HL-60 (cell line): ENCODE measurements at regions not wholly inside any gene's neighbourhood (a gene's known extent, or its start where the extent isn't known, plus 50 kb on each side); places are given as distances from the start of the nearest gene placed in this dataset.

Experiments used
- GABPA ChIP-seq: IDR thresholded peaks from 2 replicates; pipeline ENCODE4 v1.6.1; 2012; ENCODE audit warnings: low read depth
- POLR2AphosphoS5 ChIP-seq: IDR thresholded peaks from 2 replicates; pipeline ENCODE4 v1.6.1; 2012; ENCODE audit warnings: low read depth
- SPI1 ChIP-seq: IDR thresholded peaks from 2 replicates; pipeline ENCODE4 v1.6.1; 2012; ENCODE audit warnings: low read depth, mild to moderate bottlenecking, borderline replicate concordance
- TF ChIP-seq, protein P1 (sequence below): IDR thresholded peaks from one replicate; pipeline ENCODE4 v1.5.1; 2011; ENCODE audit warnings: low read length, control low read depth, inconsistent platforms; ENCODE audit not compliant: insufficient read depth

DNA sequence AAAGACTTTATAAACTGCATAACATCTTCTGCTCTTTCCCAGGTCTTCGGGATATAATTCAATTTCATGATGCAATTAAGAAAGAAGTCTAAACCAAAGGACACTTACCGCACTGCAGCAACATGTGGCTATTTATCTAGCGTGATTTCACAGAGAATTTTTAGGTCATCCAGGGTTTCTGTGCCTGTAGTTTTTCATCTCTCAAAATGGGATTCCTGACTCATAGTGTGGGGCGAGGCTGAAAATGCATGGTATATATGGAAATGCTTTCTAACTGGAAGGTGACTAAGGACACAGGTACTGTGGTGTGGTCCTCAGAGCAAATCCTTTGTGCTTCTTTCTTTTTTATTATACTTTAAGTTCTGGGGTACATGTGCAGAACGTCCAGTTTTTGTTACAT is 557.7 kb upstream of the KLF4 start:
- TF ChIP-seq, protein P1, sequence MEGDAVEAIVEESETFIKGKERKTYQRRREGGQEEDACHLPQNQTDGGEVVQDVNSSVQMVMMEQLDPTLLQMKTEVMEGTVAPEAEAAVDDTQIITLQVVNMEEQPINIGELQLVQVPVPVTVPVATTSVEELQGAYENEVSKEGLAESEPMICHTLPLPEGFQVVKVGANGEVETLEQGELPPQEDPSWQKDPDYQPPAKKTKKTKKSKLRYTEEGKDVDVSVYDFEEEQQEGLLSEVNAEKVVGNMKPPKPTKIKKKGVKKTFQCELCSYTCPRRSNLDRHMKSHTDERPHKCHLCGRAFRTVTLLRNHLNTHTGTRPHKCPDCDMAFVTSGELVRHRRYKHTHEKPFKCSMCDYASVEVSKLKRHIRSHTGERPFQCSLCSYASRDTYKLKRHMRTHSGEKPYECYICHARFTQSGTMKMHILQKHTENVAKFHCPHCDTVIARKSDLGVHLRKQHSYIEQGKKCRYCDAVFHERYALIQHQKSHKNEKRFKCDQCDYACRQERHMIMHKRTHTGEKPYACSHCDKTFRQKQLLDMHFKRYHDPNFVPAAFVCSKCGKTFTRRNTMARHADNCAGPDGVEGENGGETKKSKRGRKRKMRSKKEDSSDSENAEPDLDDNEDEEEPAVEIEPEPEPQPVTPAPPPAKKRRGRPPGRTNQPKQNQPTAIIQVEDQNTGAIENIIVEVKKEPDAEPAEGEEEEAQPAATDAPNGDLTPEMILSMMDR = no peak
- TF ChIP-seq GABPA (no peak), POLR2AphosphoS5 (no peak), SPI1 (no peak)
